ENCODE measurements at regions not wholly inside any gene's neighbourhood (a gene's known extent, or its start where the extent isn't known, plus 50 kb on each side); places are given as distances from the start of the nearest gene placed in this dataset.

DNA sequence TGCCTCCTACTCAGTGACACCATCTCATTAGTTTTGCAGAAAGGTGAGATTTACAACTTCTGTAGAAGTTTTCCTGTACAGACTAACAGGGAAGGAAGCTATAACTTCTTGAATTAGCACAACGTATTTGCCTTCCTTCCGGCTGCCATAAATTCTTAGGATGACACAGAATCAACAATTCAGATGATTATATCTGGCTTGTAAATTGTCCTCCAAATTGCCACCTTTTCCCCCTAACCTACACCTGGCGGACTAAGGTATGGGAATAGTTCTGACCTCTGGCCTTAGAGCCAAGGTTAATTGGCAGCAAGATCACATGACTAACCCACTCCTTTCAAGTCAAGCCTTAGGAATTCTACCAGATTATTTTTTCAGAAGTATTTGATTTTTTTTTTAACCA lies 284.3 kb downstream of the LMO4 start:
- TF ChIP-seq EZH2phosphoT487 (IDR thresholded peaks at IDR 0.05; ENCODE audit: borderline replicate concordance, low read depth, low read length) = no peak
- TF ChIP-seq, protein P1, sequence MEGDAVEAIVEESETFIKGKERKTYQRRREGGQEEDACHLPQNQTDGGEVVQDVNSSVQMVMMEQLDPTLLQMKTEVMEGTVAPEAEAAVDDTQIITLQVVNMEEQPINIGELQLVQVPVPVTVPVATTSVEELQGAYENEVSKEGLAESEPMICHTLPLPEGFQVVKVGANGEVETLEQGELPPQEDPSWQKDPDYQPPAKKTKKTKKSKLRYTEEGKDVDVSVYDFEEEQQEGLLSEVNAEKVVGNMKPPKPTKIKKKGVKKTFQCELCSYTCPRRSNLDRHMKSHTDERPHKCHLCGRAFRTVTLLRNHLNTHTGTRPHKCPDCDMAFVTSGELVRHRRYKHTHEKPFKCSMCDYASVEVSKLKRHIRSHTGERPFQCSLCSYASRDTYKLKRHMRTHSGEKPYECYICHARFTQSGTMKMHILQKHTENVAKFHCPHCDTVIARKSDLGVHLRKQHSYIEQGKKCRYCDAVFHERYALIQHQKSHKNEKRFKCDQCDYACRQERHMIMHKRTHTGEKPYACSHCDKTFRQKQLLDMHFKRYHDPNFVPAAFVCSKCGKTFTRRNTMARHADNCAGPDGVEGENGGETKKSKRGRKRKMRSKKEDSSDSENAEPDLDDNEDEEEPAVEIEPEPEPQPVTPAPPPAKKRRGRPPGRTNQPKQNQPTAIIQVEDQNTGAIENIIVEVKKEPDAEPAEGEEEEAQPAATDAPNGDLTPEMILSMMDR (conservative IDR thresholded peaks at IDR 0.05; ENCODE audit: low read length) = no peak

Measured in OCI-LY7 (cell line).